ENCODE measurements at regions not wholly inside any gene's neighbourhood (a gene's known extent, or its start where the extent isn't known, plus 50 kb on each side); places are given as distances from the start of the nearest gene placed in this dataset.

- no peak for TF ChIP-seq EZH2 (IDR thresholded peaks at IDR 0.05; ENCODE audit: borderline replicate concordance, insufficient read depth, low read length, poor library complexity, severe bottlenecking)
- no peak for TF ChIP-seq RAD21 (conservative IDR thresholded peaks at IDR 0.05)
- no peak for TF ChIP-seq CTCF (IDR thresholded peaks at IDR 0.05; ENCODE audit: poor library complexity, severe bottlenecking)
- TF ChIP-seq TAF1 (IDR thresholded peaks at IDR 0.05; ENCODE audit: low read depth): no peak
- no peak for TF ChIP-seq MXI1 (conservative IDR thresholded peaks at IDR 0.05; ENCODE audit: poor library complexity, severe bottlenecking)
- TF ChIP-seq REST (IDR thresholded peaks at IDR 0.05; ENCODE audit: borderline replicate concordance): no peak
- TF ChIP-seq EP300 (conservative IDR thresholded peaks at IDR 0.05; ENCODE audit: poor library complexity, severe bottlenecking): no peak
- no peak for TF ChIP-seq SMC3 (conservative IDR thresholded peaks at IDR 0.05; ENCODE audit: poor library complexity)
- no peak for TF ChIP-seq POLR2AphosphoS5 (IDR thresholded peaks at IDR 0.05)
These were observed 52.8 kb upstream of the GRK3 start for GRCh38 chr22:25511725-25512124.

DNA sequence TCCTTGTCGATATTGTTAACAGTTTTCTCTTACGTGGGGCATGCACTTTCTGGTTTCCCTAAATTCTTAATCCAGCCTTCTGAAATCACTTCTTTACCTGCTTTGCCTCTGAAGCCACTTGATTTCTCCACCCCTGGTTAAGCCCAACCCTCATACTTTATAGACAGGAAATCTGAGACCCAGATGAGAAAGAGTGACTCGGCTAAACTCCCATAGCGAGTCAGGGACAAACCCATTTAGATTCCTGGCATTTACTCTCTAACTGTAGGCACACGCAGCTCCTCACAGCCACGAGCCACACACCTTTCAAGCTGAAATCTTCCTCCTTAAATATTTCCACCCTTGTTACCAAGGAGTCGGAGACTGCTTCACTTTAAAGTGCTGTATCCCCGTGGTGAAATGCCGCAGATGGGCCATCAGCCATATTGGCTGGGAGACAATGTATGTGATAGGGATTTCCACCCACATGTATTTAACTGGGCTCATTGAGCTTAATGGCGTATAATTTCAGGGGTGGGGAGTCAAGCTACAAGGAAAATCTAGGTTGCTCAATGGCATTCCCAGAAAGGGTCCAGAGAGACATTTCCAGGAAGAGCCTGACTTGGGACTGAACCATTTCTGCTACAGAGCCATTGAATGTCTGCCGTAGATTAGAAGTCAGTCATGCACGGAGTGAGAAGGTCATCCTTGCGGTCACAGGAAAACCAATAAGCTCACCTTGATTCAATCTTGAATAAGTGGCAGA, 49.9 kb upstream of the GRK3 start:
- Histone ChIP-seq H3K9me3 (ENCODE audit: low read length) (no peaks in the 10 kb centered on the region), H3K36me3 (ENCODE audit: insufficient read depth, low read length) (no peaks in the 10 kb centered on the region), H3K4me2 (ENCODE audit: low read length) (no peak overlapping the region), H4K20me1 (ENCODE audit: insufficient read depth) (no peaks in the 10 kb centered on the region), H3K9me2 (ENCODE audit: insufficient read depth, low read length) (no peaks in the 10 kb centered on the region), H3K9ac (ENCODE audit: low read length) (no peak overlapping the region), H3K4me3 (ENCODE audit: low read length) (no peak overlapping the region), H3K79me2 (replicated peaks; ENCODE audit: insufficient read depth, low read length) (no peaks in the 10 kb centered on the region), H3F3A (ENCODE audit: insufficient read depth, low read length, poor library complexity, severe bottlenecking) (no peaks in the 10 kb centered on the region), H2AFZ (ENCODE audit: low read depth, low read length) (no peak overlapping the region), H3K27ac (ENCODE audit: low read length) (no peak overlapping the region), H3K27me3 (ENCODE audit: insufficient read depth, low read depth, low read length) (no peaks in the 10 kb centered on the region)
- no peak for TF ChIP-seq POLR2AphosphoS5 (IDR thresholded peaks at IDR 0.05)

More at GRCh38 chr22:25511725-25512124, 52.8 kb upstream of the GRK3 start:
- Histone ChIP-seq H2AFZ (ENCODE audit: low read depth, low read length) (no peak overlapping the region), H3K4me2 (ENCODE audit: low read length) (no peak overlapping the region), H3K36me3 (ENCODE audit: insufficient read depth, low read length) (no peaks in the 10 kb centered on the region), H3K79me2 (replicated peaks; ENCODE audit: insufficient read depth, low read length) (no peaks in the 10 kb centered on the region), H3K27ac (ENCODE audit: low read length) (no peak overlapping the region), H4K20me1 (ENCODE audit: insufficient read depth) (no peaks in the 10 kb centered on the region), H3K9ac (ENCODE audit: low read length) (no peak overlapping the region), H3K27me3 (ENCODE audit: insufficient read depth, low read depth, low read length) (no peaks in the 10 kb centered on the region), H3K9me2 (ENCODE audit: insufficient read depth, low read length) (no peaks in the 10 kb centered on the region), H3F3A (ENCODE audit: insufficient read depth, low read length, poor library complexity, severe bottlenecking) (no peaks in the 10 kb centered on the region), H3K9me3 (ENCODE audit: low read length) (no peaks in the 10 kb centered on the region), H3K4me3 (ENCODE audit: low read length) (no peak overlapping the region)

Small RNA genes in the stretch of these regions (small RNA-seq; reads per million reads assigned to genes)
- gene IGLL3P (0 reads per million in 3 experiments), gene MIR6817 (0 reads per million in 3 experiments)
